Kidney epithelial cell (primary cell): ENCODE measurements at regions not wholly inside any gene's neighbourhood (a gene's known extent, or its start where the extent isn't known, plus 50 kb on each side); places are given as distances from the start of the nearest gene placed in this dataset.
A peak's percentile ranks its signal among the peaks of the same experiment; 100 is the strongest.

Source experiments
- DNase-seq: peaks from one replicate; pipeline ENCODE4 v3.0.0-alpha.2; 2010; ENCODE audit warnings: low read depth
- H3K27me3 ChIP-seq: 2 replicates; pipeline ENCODE4 v1.6.0; 2011; ENCODE audit warnings: low read length; ENCODE audit not compliant: control insufficient read depth, insufficient read depth
- H3K36me3 ChIP-seq: 2 replicates; pipeline ENCODE4 v1.5.1; 2011; ENCODE audit warnings: low read length; ENCODE audit not compliant: control insufficient read depth, insufficient read depth
- H3K4me3 ChIP-seq: 2 replicates; pipeline ENCODE4 v1.5.1; 2011; ENCODE audit warnings: low read depth, mild to moderate bottlenecking, control low read depth, low read length
- CTCF ChIP-seq: IDR thresholded peaks from 2 replicates; pipeline ENCODE4 v1.5.1; 2011; ENCODE audit warnings: mild to moderate bottlenecking, moderate library complexity, low read length, control low read depth, inconsistent platforms; ENCODE audit not compliant: insufficient read depth, poor library complexity, severe bottlenecking

GRCh38 chr2:160581448-160581847 is 87.8 kb upstream of the RBMS1 start:
- H3K36me3 ChIP-seq: no peaks in the 10 kb centered on the region
- no peak for TF ChIP-seq CTCF
- DNase-seq: no peak
- H3K27me3 ChIP-seq: no peaks in the 10 kb centered on the region
- H3K4me3 ChIP-seq: no peak overlapping the region

GRCh38 chr2:160582081-160582480 is 88.5 kb upstream of the RBMS1 start:
- Histone ChIP-seq H3K36me3 (no peaks in the 10 kb centered on the region), H3K27me3 (no peaks in the 10 kb centered on the region), H3K4me3 (no peak overlapping the region)
- DNase-seq: no peak
- no peak for TF ChIP-seq CTCF

GRCh38 chr2:160582490-160583145 is 89.0 kb upstream of the RBMS1 start:
- no peak overlapping the region for H3K4me3 ChIP-seq
- no peaks in the 10 kb centered on the region for H3K27me3 ChIP-seq
- H3K36me3 ChIP-seq: no peaks in the 10 kb centered on the region
- DNase-seq: peak; percentile 31
- no peak for TF ChIP-seq CTCF

- DNase-seq: no peak
- H3K4me3 ChIP-seq: no peak overlapping the region
- no peaks in the 10 kb centered on the region for H3K36me3 ChIP-seq
- no peak for TF ChIP-seq CTCF
- H3K27me3 ChIP-seq: no peaks in the 10 kb centered on the region
Measured at GRCh38 chr2:160583146-160583535, 89.5 kb upstream of the RBMS1 start.

GRCh38 chr2:160583813-160584537 is 90.4 kb upstream of the RBMS1 start:
- H3K27me3 ChIP-seq: no peaks in the 10 kb centered on the region
- no peak overlapping the region for H3K4me3 ChIP-seq
- no peak for TF ChIP-seq CTCF
- no peaks in the 10 kb centered on the region for H3K36me3 ChIP-seq
- DNase-seq: no peak
